ENCODE measurements at regions not wholly inside any gene's neighbourhood (a gene's known extent, or its start where the extent isn't known, plus 50 kb on each side); places are given as distances from the start of the nearest gene placed in this dataset.

DNA sequence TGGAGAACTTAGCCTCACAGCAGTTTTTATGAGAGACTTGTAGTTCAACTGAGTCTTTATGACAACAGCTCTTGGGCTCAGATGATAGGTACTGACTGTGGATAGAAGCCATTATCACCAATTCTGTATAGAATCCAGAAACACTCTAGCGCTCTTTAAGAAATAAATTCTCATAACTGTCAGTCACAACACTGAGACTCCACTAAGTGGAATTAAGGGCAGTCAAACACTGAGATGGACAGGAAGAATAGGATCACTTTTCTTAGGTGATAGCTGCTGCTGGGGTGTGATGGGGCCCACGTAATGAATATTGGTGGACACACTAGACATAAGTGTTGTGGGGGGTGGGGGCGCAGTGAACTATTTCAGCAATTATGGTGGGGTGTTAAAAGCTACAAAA lies 1691.8 kb upstream of the LRRTM1 start:
- TF ChIP-seq, protein P1, sequence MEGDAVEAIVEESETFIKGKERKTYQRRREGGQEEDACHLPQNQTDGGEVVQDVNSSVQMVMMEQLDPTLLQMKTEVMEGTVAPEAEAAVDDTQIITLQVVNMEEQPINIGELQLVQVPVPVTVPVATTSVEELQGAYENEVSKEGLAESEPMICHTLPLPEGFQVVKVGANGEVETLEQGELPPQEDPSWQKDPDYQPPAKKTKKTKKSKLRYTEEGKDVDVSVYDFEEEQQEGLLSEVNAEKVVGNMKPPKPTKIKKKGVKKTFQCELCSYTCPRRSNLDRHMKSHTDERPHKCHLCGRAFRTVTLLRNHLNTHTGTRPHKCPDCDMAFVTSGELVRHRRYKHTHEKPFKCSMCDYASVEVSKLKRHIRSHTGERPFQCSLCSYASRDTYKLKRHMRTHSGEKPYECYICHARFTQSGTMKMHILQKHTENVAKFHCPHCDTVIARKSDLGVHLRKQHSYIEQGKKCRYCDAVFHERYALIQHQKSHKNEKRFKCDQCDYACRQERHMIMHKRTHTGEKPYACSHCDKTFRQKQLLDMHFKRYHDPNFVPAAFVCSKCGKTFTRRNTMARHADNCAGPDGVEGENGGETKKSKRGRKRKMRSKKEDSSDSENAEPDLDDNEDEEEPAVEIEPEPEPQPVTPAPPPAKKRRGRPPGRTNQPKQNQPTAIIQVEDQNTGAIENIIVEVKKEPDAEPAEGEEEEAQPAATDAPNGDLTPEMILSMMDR (IDR thresholded peaks at IDR 0.05; ENCODE audit: insufficient read depth, low read length, poor library complexity, severe bottlenecking): no peak
- TF ChIP-seq EZH2phosphoT487 (conservative IDR thresholded peaks at IDR 0.05; ENCODE audit: low read length): no peak

Measured in SU-DHL-6 (cell line).